ENCODE measurements at regions not wholly inside any gene's neighbourhood (a gene's known extent, or its start where the extent isn't known, plus 50 kb on each side); places are given as distances from the start of the nearest gene placed in this dataset.

GRCh38 chr5:88094403-88094802 is 174.2 kb downstream of the TMEM161B start:
- CTCF ChIA-PET, result no interaction called here
- Mint-ChIP-seq H3K27ac (no peak overlapping the region), H3K27me3 (peaks cover 4 to 8% of the 10 kb centered on the region in 2 donors), H3K9me3 (no peaks in the 10 kb centered on the region), H3K4me3 (no peak overlapping the region), H3K36me3 (no peaks in the 10 kb centered on the region), H3K4me1 (no peaks in the 10 kb centered on the region)
- POLR2A ChIA-PET, result no interaction called here
- DNase-seq (no peak), ATAC-seq (replicated peaks in 1 of 4) (no peak)
- H3K36me3 ChIP-seq (ENCODE audit: control insufficient read depth in 2 of 2, extremely low read depth in 1 of 2, insufficient read depth in 1 of 2, low read length in 1 of 2), result no peaks in the 10 kb centered on the region
- H3K27ac ChIP-seq (ENCODE audit: low read length), result no peak overlapping the region
- no peaks in the 10 kb centered on the region for H3K4me1 ChIP-seq (ENCODE audit: control insufficient read depth in 1 of 2, extremely low read depth in 1 of 2, insufficient read depth in 2 of 2, low read length in 2 of 2)
- 79% methylated on average over 3 of the region's 3 CpGs for WGBS (ENCODE audit: insufficient coverage)
- no peaks in the 10 kb centered on the region for H3K9me3 ChIP-seq
- H3K4me3 ChIP-seq (ENCODE audit: control insufficient read depth in 1 of 2, extremely low read depth in 1 of 2, low read length in 1 of 2), result no peak overlapping the region
- H3K27me3 ChIP-seq (replicated peaks in 1 of 2; ENCODE audit: control insufficient read depth in 2 of 2, extremely low read depth in 1 of 2, insufficient read depth in 2 of 2, low read length in 1 of 2), result no peaks in the 10 kb centered on the region

GRCh38 chr5:88093765-88094164 is 174.9 kb downstream of the TMEM161B start:
- Histone ChIP-seq H3K9me3 (no peaks in the 10 kb centered on the region), H3K4me1 (ENCODE audit: control insufficient read depth in 1 of 2, extremely low read depth in 1 of 2, insufficient read depth in 2 of 2, low read length in 2 of 2) (no peaks in the 10 kb centered on the region), H3K27ac (ENCODE audit: low read length) (no peak overlapping the region), H3K27me3 (replicated peaks in 1 of 2; ENCODE audit: control insufficient read depth in 2 of 2, extremely low read depth in 1 of 2, insufficient read depth in 2 of 2, low read length in 1 of 2) (no peaks in the 10 kb centered on the region), H3K36me3 (ENCODE audit: control insufficient read depth in 2 of 2, extremely low read depth in 1 of 2, insufficient read depth in 1 of 2, low read length in 1 of 2) (no peaks in the 10 kb centered on the region), H3K4me3 (ENCODE audit: control insufficient read depth in 1 of 2, extremely low read depth in 1 of 2, low read length in 1 of 2) (no peak overlapping the region)
- Mint-ChIP-seq H3K27ac (no peak overlapping the region), H3K4me3 (no peak overlapping the region), H3K9me3 (no peaks in the 10 kb centered on the region), H3K4me1 (no peaks in the 10 kb centered on the region), H3K27me3 (peaks cover 9 to 14% of the 10 kb centered on the region in 2 donors), H3K36me3 (no peaks in the 10 kb centered on the region)
- ChIA-PET CTCF (no interaction called here), POLR2A (interaction anchor here in 1 of 2 donors (0.6 kb wide), 1 partner anchor 396 kb away, joined by 3 read pairs; no protein-coding TSS in a partner anchor)
- no peak for DNase-seq
- 69% methylated on average over 3 of the region's 3 CpGs for whole genome bisulfite sequencing (ENCODE audit: insufficient coverage)
- ATAC-seq (replicated peaks in 1 of 4), result no peak

- H3K9me3 ChIP-seq, result no peaks in the 10 kb centered on the region
- H3K36me3 ChIP-seq (ENCODE audit: control insufficient read depth in 2 of 2, extremely low read depth in 1 of 2, insufficient read depth in 1 of 2, low read length in 1 of 2), result no peaks in the 10 kb centered on the region
- no peaks in the 10 kb centered on the region for H3K27me3 ChIP-seq (replicated peaks in 1 of 2; ENCODE audit: control insufficient read depth in 2 of 2, extremely low read depth in 1 of 2, insufficient read depth in 2 of 2, low read length in 1 of 2)
- POLR2A ChIA-PET, result interaction anchor here in 1 of 2 donors (0.6 kb wide), 1 partner anchor 395 kb away, joined by 3 read pairs; no protein-coding TSS in a partner anchor
- Mint-ChIP-seq H3K4me1 (no peaks in the 10 kb centered on the region), H3K27me3 (peaks cover 9 to 14% of the 10 kb centered on the region in 2 donors), H3K9me3 (no peaks in the 10 kb centered on the region), H3K36me3 (no peaks in the 10 kb centered on the region), H3K4me3 (no peak overlapping the region), H3K27ac (no peak overlapping the region)
- no peak overlapping the region for H3K4me3 ChIP-seq (ENCODE audit: control insufficient read depth in 1 of 2, extremely low read depth in 1 of 2, low read length in 1 of 2)
- CTCF ChIA-PET, result no interaction called here
- DNase-seq (no peak), ATAC-seq (replicated peaks in 1 of 4) (no peak)
- no peak overlapping the region for H3K27ac ChIP-seq (ENCODE audit: low read length)
- WGBS (ENCODE audit: insufficient coverage), result 49% methylated on average over 3 of the region's 4 CpGs
- no peaks in the 10 kb centered on the region for H3K4me1 ChIP-seq (ENCODE audit: control insufficient read depth in 1 of 2, extremely low read depth in 1 of 2, insufficient read depth in 2 of 2, low read length in 2 of 2)
Observed at GRCh38 chr5:88092958-88093605, 175.6 kb downstream of the TMEM161B start.

GRCh38 chr5:88092358-88092757 is 176.3 kb downstream of the TMEM161B start:
- no peaks in the 10 kb centered on the region for H3K27me3 ChIP-seq (replicated peaks in 1 of 2; ENCODE audit: control insufficient read depth in 2 of 2, extremely low read depth in 1 of 2, insufficient read depth in 2 of 2, low read length in 1 of 2)
- Mint-ChIP-seq H3K36me3 (no peaks in the 10 kb centered on the region), H3K4me1 (no peaks in the 10 kb centered on the region), H3K9me3 (no peaks in the 10 kb centered on the region), H3K27me3 (peaks cover 9 to 14% of the 10 kb centered on the region in 2 donors), H3K27ac (no peak overlapping the region), H3K4me3 (no peak overlapping the region)
- no peak overlapping the region for H3K27ac ChIP-seq (ENCODE audit: low read length)
- no peak for DNase-seq
- CTCF ChIA-PET, result no interaction called here
- no peaks in the 10 kb centered on the region for H3K9me3 ChIP-seq
- H3K4me1 ChIP-seq (ENCODE audit: control insufficient read depth in 1 of 2, extremely low read depth in 1 of 2, insufficient read depth in 2 of 2, low read length in 2 of 2), result no peaks in the 10 kb centered on the region
- no peaks in the 10 kb centered on the region for H3K36me3 ChIP-seq (ENCODE audit: control insufficient read depth in 2 of 2, extremely low read depth in 1 of 2, insufficient read depth in 1 of 2, low read length in 1 of 2)
- ATAC-seq (replicated peaks in 1 of 4), result no peak
- no peak overlapping the region for H3K4me3 ChIP-seq (ENCODE audit: control insufficient read depth in 1 of 2, extremely low read depth in 1 of 2, low read length in 1 of 2)
- WGBS (ENCODE audit: insufficient coverage), result no CpG with 5 or more reads among the region's 1 CpG
- POLR2A ChIA-PET, result no interaction called here

GRCh38 chr5:88090506-88090905 is 178.1 kb downstream of the TMEM161B start:
- no CpG with 5 or more reads among the region's 2 CpGs for WGBS (ENCODE audit: insufficient coverage)
- Mint-ChIP-seq H3K4me3 (no peak overlapping the region), H3K4me1 (no peaks in the 10 kb centered on the region), H3K36me3 (no peaks in the 10 kb centered on the region), H3K27me3 (peaks cover 14 to 18% of the 10 kb centered on the region in 2 donors), H3K27ac (no peak overlapping the region), H3K9me3 (no peaks in the 10 kb centered on the region)
- Histone ChIP-seq H3K4me1 (ENCODE audit: control insufficient read depth in 1 of 2, extremely low read depth in 1 of 2, insufficient read depth in 2 of 2, low read length in 2 of 2) (no peaks in the 10 kb centered on the region), H3K27ac (ENCODE audit: low read length) (no peak overlapping the region), H3K4me3 (ENCODE audit: control insufficient read depth in 1 of 2, extremely low read depth in 1 of 2, low read length in 1 of 2) (no peak overlapping the region), H3K9me3 (no peaks in the 10 kb centered on the region), H3K36me3 (ENCODE audit: control insufficient read depth in 2 of 2, extremely low read depth in 1 of 2, insufficient read depth in 1 of 2, low read length in 1 of 2) (no peaks in the 10 kb centered on the region), H3K27me3 (replicated peaks in 1 of 2; ENCODE audit: control insufficient read depth in 2 of 2, extremely low read depth in 1 of 2, insufficient read depth in 2 of 2, low read length in 1 of 2) (no peaks in the 10 kb centered on the region)
- ATAC-seq (replicated peaks in 1 of 4), result no peak
- DNase-seq, result no peak
- ChIA-PET CTCF (no interaction called here), POLR2A (no interaction called here)

GRCh38 chr5:88089719-88090390 is 178.8 kb downstream of the TMEM161B start:
- DNase-seq (no peak), ATAC-seq (replicated peaks in 1 of 4) (no peak)
- Mint-ChIP-seq H3K36me3 (no peaks in the 10 kb centered on the region), H3K4me3 (no peak overlapping the region), H3K9me3 (no peaks in the 10 kb centered on the region), H3K27me3 (peaks cover 14 to 18% of the 10 kb centered on the region in 2 donors), H3K4me1 (no peaks in the 10 kb centered on the region), H3K27ac (no peak overlapping the region)
- H3K36me3 ChIP-seq (ENCODE audit: control insufficient read depth in 2 of 2, extremely low read depth in 1 of 2, insufficient read depth in 1 of 2, low read length in 1 of 2), result no peaks in the 10 kb centered on the region
- H3K4me1 ChIP-seq (ENCODE audit: control insufficient read depth in 1 of 2, extremely low read depth in 1 of 2, insufficient read depth in 2 of 2, low read length in 2 of 2), result no peaks in the 10 kb centered on the region
- no peaks in the 10 kb centered on the region for H3K9me3 ChIP-seq
- H3K27ac ChIP-seq (ENCODE audit: low read length), result no peak overlapping the region
- no peak overlapping the region for H3K4me3 ChIP-seq (ENCODE audit: control insufficient read depth in 1 of 2, extremely low read depth in 1 of 2, low read length in 1 of 2)
- 83% methylated on average over 5 of the region's 7 CpGs for WGBS (ENCODE audit: insufficient coverage)
- ChIA-PET CTCF (no interaction called here), POLR2A (no interaction called here)
- no peaks in the 10 kb centered on the region for H3K27me3 ChIP-seq (replicated peaks in 1 of 2; ENCODE audit: control insufficient read depth in 2 of 2, extremely low read depth in 1 of 2, insufficient read depth in 2 of 2, low read length in 1 of 2)
